Left ventricle myocardium inferior (tissue), 1 donor: ENCODE measurements at regions not wholly inside any gene's neighbourhood (a gene's known extent, or its start where the extent isn't known, plus 50 kb on each side); places are given as distances from the start of the nearest gene placed in this dataset.

ENCODE experiments used
- DNase-seq: peaks from one replicate; pipeline ENCODE4 v3.0.0-alpha.2; 2020
- H3K27ac ChIP-seq: fragments of 200-600 bp; replicated peaks from 2 replicates; pipeline ENCODE4 v1.8.0; 2021
- H3K27me3 ChIP-seq: fragments of 200-600 bp; 2 replicates; pipeline ENCODE4 v1.8.0; 2021; ENCODE audit warnings: low read depth
- H3K36me3 ChIP-seq: fragments of 200-600 bp; 2 replicates; pipeline ENCODE4 v1.8.0; 2021
- H3K4me1 ChIP-seq: fragments of 200-600 bp; 2 replicates; pipeline ENCODE4 v1.8.0; 2021
- H3K4me3 ChIP-seq: fragments of 200-600 bp; 2 replicates; pipeline ENCODE4 v1.8.0; 2021; ENCODE audit warnings: mild to moderate bottlenecking, moderate library complexity
- H3K9me3 ChIP-seq: fragments of 200-600 bp; replicated peaks from 2 replicates; pipeline ENCODE4 v1.8.0; 2021
- CTCF ChIP-seq: fragments of 200-600 bp; IDR thresholded peaks from 2 replicates; pipeline ENCODE4 v1.8.0; 2021; ENCODE audit warnings: antibody characterized with exemption, mild to moderate bottlenecking, borderline replicate concordance
- intact Hi-C: fragments of 100-400 bp; cut with micrococcal nuclease; formaldehyde crosslinking; loops from one replicate; pipeline ENCODE4 v1.11.0; 2022
- donor health status: DM: no; HTN: yes; CAD: no; lungs with severe emphysema.

GRCh38 chr5:5572976-5573797 is 150.7 kb downstream of the ICE1 start:
- no peak overlapping the region for H3K4me3 ChIP-seq
- DNase-seq = peak; percentile 33

DNA sequence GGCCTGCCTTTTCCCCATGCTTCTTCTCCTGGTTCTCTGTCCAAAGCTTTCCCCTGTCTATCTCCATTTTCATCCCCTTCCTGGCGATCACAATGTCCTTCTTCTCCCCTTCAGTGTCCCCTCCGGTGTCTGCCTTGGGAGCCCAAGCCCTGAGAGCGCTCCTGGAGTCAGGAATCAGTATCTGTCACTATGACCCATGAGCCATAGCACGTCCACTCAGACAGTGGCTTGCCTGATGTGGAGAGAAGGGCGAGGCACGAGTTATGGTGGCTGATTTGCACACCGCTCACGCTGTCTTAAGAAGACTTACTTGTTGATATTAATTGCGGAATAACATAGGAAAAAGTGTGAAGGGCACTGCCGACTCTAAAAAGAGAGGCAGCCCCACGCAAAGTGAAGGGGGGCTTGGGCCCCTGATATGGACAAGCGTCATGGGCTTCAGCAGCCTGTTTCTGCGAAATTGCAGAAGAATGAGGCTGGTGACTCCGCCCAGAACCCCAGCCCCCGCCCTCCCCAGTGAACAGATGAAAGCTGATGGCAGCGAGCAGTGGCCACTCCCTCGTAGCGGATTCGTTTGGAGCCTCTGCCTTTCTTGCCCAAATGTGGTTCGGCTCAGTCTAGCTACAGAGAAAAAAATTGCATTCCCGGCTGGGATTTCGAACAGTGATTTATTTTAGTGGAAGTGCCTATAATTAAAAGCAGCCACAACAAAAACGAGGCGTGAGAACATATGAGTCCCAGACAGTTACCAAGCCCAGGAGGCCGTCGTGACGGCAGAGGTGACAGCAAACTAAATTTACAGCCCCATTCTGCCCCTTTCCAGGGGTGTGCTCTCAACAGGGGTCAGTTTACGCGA is 149.8 kb downstream of the ICE1 start:
- no peaks in the 10 kb centered on the region for H3K9me3 ChIP-seq
- peak; percentile 29 for DNase-seq
- H3K4me3 ChIP-seq = no peak overlapping the region
- H3K36me3 ChIP-seq = no peaks in the 10 kb centered on the region
- peaks cover 18% of the 10 kb centered on the region for H3K27me3 ChIP-seq
- intact Hi-C loops = no loop called here
- peak overlapping the region; percentile 67 for H3K27ac ChIP-seq
- H3K4me1 ChIP-seq = no peaks in the 10 kb centered on the region
- no peak for TF ChIP-seq CTCF

More at GRCh38 chr5:5572976-5573797, 150.7 kb downstream of the ICE1 start:
- intact Hi-C loops = no loop called here
- H3K27me3 ChIP-seq = peaks cover 18% of the 10 kb centered on the region
- H3K36me3 ChIP-seq = no peaks in the 10 kb centered on the region
- H3K27ac ChIP-seq = peak overlapping the region; percentile 67
- no peaks in the 10 kb centered on the region for H3K9me3 ChIP-seq
- no peaks in the 10 kb centered on the region for H3K4me1 ChIP-seq
- TF ChIP-seq CTCF = no peak

- Histone ChIP-seq H3K4me3 (no peak overlapping the region), H3K4me1 (no peaks in the 10 kb centered on the region), H3K9me3 (no peaks in the 10 kb centered on the region), H3K27me3 (peaks cover 18% of the 10 kb centered on the region), H3K27ac (no peak overlapping the region), H3K36me3 (no peaks in the 10 kb centered on the region)
- intact Hi-C loops = no loop called here
- no peak for DNase-seq
- TF ChIP-seq CTCF = no peak
These were observed 148.2 kb downstream of the ICE1 start for GRCh38 chr5:5570646-5571045.

DNA sequence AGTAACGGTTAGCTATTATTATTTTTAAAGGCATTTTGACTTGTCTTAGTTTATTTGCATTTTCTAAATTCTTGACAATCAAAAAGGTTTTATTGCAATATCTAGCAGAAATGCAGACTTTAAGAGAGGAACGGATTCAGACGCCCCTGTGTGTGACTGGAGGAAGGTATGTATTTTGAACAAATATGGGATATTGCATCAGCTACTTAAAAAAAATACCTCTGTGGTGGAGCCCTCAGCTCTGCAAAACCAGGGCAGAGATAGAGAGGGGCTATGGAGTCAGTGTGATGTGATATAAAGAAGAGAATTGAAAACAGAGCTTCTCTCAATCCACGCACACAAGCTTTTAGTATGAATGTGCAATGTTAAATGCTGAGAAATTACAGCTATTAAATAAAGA is 142.4 kb downstream of the ICE1 start:
- Histone ChIP-seq H3K27ac (no peak overlapping the region), H3K4me1 (no peaks in the 10 kb centered on the region), H3K4me3 (no peak overlapping the region), H3K27me3 (peaks cover 20% of the 10 kb centered on the region), H3K36me3 (no peaks in the 10 kb centered on the region), H3K9me3 (no peaks in the 10 kb centered on the region)
- no peak for TF ChIP-seq CTCF
- intact Hi-C loops = no loop called here
- DNase-seq = no peak

DNA sequence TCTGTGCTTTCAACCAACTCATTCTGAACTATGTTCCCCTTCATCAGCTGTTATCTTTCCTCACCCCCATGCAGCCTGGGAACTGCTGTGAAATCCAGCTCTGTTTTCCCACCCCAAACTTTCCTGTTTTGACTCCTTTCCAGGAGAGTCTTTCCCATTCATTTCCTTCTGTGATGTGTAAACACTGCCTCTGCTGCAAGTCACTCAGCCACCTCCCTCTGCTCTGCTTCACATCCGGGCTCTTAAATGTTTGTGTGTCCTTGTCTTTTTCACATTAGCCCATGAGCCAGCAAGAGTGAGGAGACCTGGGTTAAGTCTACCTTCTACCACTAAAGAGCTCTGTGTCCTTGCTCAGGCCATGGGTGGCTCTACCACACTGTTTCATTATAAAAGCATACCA is 137.5 kb downstream of the ICE1 start:
- DNase-seq = no peak
- TF ChIP-seq CTCF = no peak
- H3K27me3 ChIP-seq = peaks cover 6% of the 10 kb centered on the region
- H3K36me3 ChIP-seq = no peaks in the 10 kb centered on the region
- no peaks in the 10 kb centered on the region for H3K9me3 ChIP-seq
- no peaks in the 10 kb centered on the region for H3K4me1 ChIP-seq
- H3K4me3 ChIP-seq = no peak overlapping the region
- intact Hi-C loops = no loop called here
- no peak overlapping the region for H3K27ac ChIP-seq
